ENCODE measurements at regions not wholly inside any gene's neighbourhood (a gene's known extent, or its start where the extent isn't known, plus 50 kb on each side); places are given as distances from the start of the nearest gene placed in this dataset.

DNA sequence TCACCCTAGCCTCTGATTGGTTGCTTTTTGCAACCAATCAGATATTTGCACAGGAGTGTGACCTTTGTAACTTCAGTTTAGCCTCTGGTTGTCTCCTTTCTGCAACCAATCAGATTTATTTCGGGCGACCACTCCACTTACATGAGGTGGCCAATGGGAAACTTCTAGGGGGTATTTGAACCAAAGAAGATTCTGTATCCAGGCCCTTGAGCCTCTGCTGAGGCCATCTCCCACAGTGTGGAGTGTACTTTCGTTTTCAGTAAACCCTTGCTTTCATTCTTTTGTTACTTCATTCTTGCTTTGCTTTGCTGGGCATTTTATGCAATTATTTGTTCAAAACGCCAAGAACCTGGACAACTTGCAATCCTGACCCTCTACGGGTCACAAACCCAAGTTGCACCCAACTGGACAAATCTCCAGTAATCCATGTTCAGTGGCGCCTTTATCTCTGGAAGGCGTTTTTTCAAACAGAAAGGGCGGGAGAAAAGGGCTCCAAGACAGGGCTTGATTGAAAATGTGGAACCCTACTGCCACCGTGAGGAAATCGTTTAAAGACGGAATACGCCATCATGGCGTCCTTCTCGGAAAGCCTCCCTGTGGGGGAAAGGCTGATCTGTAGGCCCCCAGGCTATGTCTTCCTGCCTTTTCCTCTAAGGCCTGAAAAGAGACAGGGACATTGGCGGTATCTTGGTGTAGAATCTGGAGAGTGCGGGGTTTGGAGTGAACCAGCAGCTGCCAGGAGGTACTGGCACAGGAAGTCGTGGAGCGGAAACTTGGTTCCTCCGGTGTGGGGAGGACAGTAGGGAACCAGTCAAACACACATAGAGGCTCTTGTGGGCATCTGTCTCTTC, 184.6 kb downstream of the OR13H1 start:
- TF ChIP-seq, protein P1, sequence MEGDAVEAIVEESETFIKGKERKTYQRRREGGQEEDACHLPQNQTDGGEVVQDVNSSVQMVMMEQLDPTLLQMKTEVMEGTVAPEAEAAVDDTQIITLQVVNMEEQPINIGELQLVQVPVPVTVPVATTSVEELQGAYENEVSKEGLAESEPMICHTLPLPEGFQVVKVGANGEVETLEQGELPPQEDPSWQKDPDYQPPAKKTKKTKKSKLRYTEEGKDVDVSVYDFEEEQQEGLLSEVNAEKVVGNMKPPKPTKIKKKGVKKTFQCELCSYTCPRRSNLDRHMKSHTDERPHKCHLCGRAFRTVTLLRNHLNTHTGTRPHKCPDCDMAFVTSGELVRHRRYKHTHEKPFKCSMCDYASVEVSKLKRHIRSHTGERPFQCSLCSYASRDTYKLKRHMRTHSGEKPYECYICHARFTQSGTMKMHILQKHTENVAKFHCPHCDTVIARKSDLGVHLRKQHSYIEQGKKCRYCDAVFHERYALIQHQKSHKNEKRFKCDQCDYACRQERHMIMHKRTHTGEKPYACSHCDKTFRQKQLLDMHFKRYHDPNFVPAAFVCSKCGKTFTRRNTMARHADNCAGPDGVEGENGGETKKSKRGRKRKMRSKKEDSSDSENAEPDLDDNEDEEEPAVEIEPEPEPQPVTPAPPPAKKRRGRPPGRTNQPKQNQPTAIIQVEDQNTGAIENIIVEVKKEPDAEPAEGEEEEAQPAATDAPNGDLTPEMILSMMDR (IDR thresholded peaks at IDR 0.05), result peak in 3 of 6 experiments; percentile 28 to 74 (median 35)
- TF ChIP-seq POLR2A (IDR thresholded peaks at IDR 0.05), result no peak
